ENCODE measurements at regions not wholly inside any gene's neighbourhood (a gene's known extent, or its start where the extent isn't known, plus 50 kb on each side); places are given as distances from the start of the nearest gene placed in this dataset.

DNA sequence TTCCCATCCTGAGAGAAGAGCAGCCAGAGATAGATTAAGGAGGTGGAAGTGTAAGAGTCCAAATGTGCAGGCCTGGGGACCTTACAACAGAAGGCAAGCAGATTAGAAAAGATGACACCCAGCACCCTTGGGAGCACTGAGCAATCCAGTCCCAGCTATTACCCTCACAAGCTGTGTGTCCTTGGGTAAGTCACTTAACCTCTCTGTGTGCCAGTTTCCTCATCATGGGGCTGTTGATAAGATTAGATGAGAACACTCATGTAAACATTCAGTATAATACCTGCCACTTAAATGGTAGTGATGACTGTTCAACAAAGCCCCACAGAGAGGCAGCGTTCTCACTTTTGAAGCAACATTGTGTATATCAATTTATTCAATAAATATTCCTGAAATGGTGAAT, 114.8 kb upstream of the CST7 start:
- no peak overlapping the region for H3K4me3 ChIP-seq (ENCODE audit: low read depth, low read length)
- CTCF ChIA-PET: no interaction called here
- DNase-seq (ENCODE audit: low read depth): no peak
- no peaks in the 10 kb centered on the region for H3K36me3 ChIP-seq (ENCODE audit: control insufficient read depth, insufficient read depth, low read length)
- TF ChIP-seq, protein P1, sequence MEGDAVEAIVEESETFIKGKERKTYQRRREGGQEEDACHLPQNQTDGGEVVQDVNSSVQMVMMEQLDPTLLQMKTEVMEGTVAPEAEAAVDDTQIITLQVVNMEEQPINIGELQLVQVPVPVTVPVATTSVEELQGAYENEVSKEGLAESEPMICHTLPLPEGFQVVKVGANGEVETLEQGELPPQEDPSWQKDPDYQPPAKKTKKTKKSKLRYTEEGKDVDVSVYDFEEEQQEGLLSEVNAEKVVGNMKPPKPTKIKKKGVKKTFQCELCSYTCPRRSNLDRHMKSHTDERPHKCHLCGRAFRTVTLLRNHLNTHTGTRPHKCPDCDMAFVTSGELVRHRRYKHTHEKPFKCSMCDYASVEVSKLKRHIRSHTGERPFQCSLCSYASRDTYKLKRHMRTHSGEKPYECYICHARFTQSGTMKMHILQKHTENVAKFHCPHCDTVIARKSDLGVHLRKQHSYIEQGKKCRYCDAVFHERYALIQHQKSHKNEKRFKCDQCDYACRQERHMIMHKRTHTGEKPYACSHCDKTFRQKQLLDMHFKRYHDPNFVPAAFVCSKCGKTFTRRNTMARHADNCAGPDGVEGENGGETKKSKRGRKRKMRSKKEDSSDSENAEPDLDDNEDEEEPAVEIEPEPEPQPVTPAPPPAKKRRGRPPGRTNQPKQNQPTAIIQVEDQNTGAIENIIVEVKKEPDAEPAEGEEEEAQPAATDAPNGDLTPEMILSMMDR (IDR thresholded peaks at IDR 0.05; ENCODE audit: insufficient read depth, low read depth, low read length): no peak
- POLR2A ChIA-PET: no interaction called here
- H3K27me3 ChIP-seq (ENCODE audit: control insufficient read depth, insufficient read depth, low read length): no peaks in the 10 kb centered on the region

DNA sequence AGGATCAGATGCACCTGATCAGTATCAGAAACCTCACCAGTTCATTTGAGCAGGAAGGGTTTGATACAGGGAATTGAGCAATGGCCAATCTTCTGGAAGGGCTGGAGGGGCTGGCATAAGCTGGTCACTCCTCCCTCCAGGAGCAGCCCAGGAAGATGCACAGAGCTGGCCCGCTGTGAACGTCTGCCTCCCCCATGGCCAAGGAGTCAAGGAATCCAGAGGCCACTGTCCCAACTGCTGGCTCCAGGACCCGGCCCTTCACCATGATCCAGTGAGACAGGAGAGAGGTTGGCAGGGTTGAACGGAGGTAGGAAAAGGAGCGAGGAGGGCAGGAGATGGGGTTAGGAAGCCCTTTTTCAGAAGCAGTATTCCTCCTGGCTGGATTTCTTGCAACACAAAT, 113.9 kb upstream of the CST7 start:
- no peak for DNase-seq (ENCODE audit: low read depth)
- no peaks in the 10 kb centered on the region for H3K27me3 ChIP-seq (ENCODE audit: control insufficient read depth, insufficient read depth, low read length)
- CTCF ChIA-PET: no interaction called here
- no peaks in the 10 kb centered on the region for H3K36me3 ChIP-seq (ENCODE audit: control insufficient read depth, insufficient read depth, low read length)
- H3K4me3 ChIP-seq (ENCODE audit: low read depth, low read length): no peak overlapping the region
- POLR2A ChIA-PET: no interaction called here
- TF ChIP-seq, protein P1 (IDR thresholded peaks at IDR 0.05; ENCODE audit: insufficient read depth, low read depth, low read length): no peak

DNA sequence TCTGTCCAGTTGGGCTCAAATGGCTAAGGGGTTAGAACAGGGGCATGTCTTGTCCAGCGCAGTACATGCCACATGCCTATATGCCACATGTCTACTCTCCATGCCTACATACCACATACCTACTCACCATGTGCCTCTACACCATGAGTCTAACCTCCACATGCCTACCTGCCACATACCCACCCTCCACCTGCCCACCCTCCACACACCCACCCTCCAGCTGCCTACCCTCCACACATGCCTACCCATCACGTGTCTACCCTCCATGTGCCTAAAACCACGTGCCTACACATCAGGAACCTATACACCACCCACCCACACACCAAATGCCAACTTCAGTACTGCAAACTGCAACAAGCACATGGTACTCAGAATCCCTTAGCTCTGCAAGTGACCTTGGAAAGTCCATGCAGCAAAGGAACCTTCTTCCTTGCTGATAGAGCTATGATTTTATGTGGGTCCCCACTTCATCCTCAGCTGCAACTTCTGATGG, 113.0 kb upstream of the CST7 start:
- H3K4me3 ChIP-seq (ENCODE audit: low read depth, low read length): no peak overlapping the region
- TF ChIP-seq, protein P1 (IDR thresholded peaks at IDR 0.05; ENCODE audit: insufficient read depth, low read depth, low read length): no peak
- ChIA-PET POLR2A (no interaction called here), CTCF (no interaction called here)
- no peaks in the 10 kb centered on the region for H3K36me3 ChIP-seq (ENCODE audit: control insufficient read depth, insufficient read depth, low read length)
- DNase-seq (ENCODE audit: low read depth): no peak
- H3K27me3 ChIP-seq (ENCODE audit: control insufficient read depth, insufficient read depth, low read length): no peaks in the 10 kb centered on the region

DNA sequence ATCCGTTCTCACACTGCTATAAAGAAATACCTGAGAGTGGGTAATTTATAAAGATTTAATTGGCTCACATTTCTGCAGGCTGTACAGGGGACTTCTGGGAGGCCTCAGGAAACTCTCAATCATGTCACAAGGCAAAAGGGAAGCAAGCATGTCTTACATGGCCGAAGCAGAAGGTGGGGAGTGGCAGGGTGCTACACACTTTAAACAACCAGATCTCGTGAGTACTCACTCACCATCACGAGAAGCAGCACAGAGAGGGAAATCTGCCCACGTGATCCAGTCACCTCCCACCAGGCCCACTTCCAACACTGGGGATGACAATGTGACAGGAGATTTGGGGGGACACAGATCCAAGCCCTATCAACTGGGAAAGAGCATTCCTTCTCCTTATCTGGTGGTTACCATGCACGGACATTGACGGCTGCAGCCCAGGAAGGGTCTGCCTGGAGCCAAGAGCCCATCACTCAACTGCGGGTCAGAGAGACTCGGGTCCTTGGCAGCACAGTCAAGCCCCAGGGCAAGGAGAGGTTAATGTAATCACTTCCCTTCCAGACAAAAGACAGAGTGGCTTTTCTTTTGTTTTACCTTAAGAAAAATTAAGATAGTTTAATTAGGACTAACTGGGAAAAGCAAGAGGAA, 112.3 kb upstream of the CST7 start:
- Histone ChIP-seq H3K4me3 (ENCODE audit: low read depth, low read length) (no peak overlapping the region), H3K27me3 (ENCODE audit: control insufficient read depth, insufficient read depth, low read length) (no peaks in the 10 kb centered on the region), H3K36me3 (ENCODE audit: control insufficient read depth, insufficient read depth, low read length) (no peaks in the 10 kb centered on the region)
- no peak for DNase-seq (ENCODE audit: low read depth)
- TF ChIP-seq, protein P1 (IDR thresholded peaks at IDR 0.05; ENCODE audit: insufficient read depth, low read depth, low read length): no peak
- POLR2A ChIA-PET: no interaction called here
- CTCF ChIA-PET: no interaction called here

DNA sequence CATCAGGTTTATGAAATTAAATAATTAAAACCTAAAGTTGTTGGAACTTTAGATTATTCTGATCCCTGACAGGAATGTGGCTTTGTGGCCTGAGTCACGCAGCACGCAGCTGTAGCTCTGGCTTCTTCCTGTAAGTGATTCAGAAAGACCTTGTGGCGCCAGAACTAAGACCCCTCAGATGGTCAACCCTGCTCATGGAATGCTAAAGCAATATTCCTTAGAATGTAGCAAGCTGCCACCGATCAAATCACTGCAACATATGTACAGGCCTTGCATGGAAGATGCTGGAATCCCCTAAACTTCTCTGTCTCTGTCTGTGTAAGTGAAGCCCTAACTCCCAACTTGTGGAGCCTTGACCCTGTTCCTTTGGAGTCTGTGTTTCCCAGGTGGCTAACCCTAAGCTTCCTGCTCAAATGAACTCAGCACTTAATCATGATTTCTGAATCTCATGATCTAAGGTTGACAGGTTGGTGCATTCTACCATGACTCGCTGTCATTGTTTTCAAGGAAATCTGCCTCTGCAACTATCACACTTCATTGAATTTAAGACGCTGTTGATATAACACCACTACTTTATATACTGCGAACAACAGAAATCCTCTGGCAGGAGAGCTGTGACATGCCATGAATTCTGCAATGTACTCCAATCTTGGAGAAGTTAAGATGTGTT, 111.2 kb upstream of the CST7 start:
- CTCF ChIA-PET: interaction anchor here (0.6 kb wide), 1 partner anchor 50 kb away, joined by 3 read pairs; no protein-coding TSS in a partner anchor
- TF ChIP-seq, protein P1 (IDR thresholded peaks at IDR 0.05; ENCODE audit: insufficient read depth, low read depth, low read length): no peak
- POLR2A ChIA-PET: no interaction called here
- no peaks in the 10 kb centered on the region for H3K36me3 ChIP-seq (ENCODE audit: control insufficient read depth, insufficient read depth, low read length)
- DNase-seq (ENCODE audit: low read depth): no peak
- no peaks in the 10 kb centered on the region for H3K27me3 ChIP-seq (ENCODE audit: control insufficient read depth, insufficient read depth, low read length)
- no peak overlapping the region for H3K4me3 ChIP-seq (ENCODE audit: low read depth, low read length)
